Ovary (tissue), 7 donors: ENCODE measurements at regions not wholly inside any gene's neighbourhood (a gene's known extent, or its start where the extent isn't known, plus 50 kb on each side); places are given as distances from the start of the nearest gene placed in this dataset.

ENCODE experiments used
- DNase-seq, 5 donors: peaks; one replicate each; pipeline ENCODE4 v3.0.0-alpha.2; 2019 to 2020
- H3K27ac ChIP-seq, 2 donors: fragments of 200-600 bp; one replicate each; pipeline versions ENCODE4 v1.5.1 to v1.8.0; 2019 to 2022
- H3K27me3 ChIP-seq: fragments of 200-600 bp; one replicate; pipeline ENCODE4 v1.8.0; 2022
- H3K36me3 ChIP-seq: fragments of 200-600 bp; sonication (generic); one replicate; pipeline ENCODE4 v1.5.1; 2019
- H3K4me1 ChIP-seq: one replicate; pipeline ENCODE4 v1.8.1; 2013; ENCODE audit warnings: mild to moderate bottlenecking, moderate library complexity; ENCODE audit not compliant: insufficient read depth
- H3K4me3 ChIP-seq: fragments of 200-600 bp; sonication (generic); one replicate; pipeline ENCODE4 v1.5.1; 2017
- H3K9me3 ChIP-seq, 2 donors: fragments of 200-600 bp in 1 of 2; sonication (generic) in 1 of 2; one replicate each; pipeline versions ENCODE4 v1.5.1 to v1.8.1; 2013 to 2019; ENCODE audit warnings: mild to moderate bottlenecking in 1 of 2, moderate library complexity in 1 of 2
- CTCF ChIP-seq, 3 donors: fragments of 450-650 bp in 2 of 3; fragments of 200-600 bp in 1 of 3; IDR thresholded peaks; one replicate each; pipeline versions ENCODE4 v1.5.1 to v1.8.0; 2016 to 2022; ENCODE audit warnings: antibody characterized with exemption in 3 of 3, mild to moderate bottlenecking in 1 of 3
- EP300 ChIP-seq: sonication (generic); formaldehyde crosslinking; IDR thresholded peaks from one replicate; pipeline ENCODE4 v1.6.1; 2017; ENCODE audit warnings: antibody characterized with exemption
- POLR2A ChIP-seq: fragments of 450-650 bp; IDR thresholded peaks from one replicate; pipeline ENCODE4 v1.6.1; 2017; ENCODE audit warnings: antibody characterized with exemption, mild to moderate bottlenecking, moderate library complexity
- WGBS, 3 donors: extraction: QIAGEN DNeasy Blood & Tissue Kit in 1 of 3; methylation state at CpG; one replicate each; pipeline versions ENCODE4 v1.1.5 to v1.1.7; 2013 to 2017; 5-methylcytosine and 5-hydroxymethylcytosine counted together
- intact Hi-C, 4 donors: fragments of 100-400 bp; cut with DNase I; formaldehyde crosslinking; loops; one replicate each; pipeline versions ENCODE4 v1.11.0 to v1.15.1; 2022 to 2023
- donor health status: DM: no; HTN: no; CAD: no; lungs with moderate emphysema.
- donor health status: DM: no; HTN: no; CAD: no.
- donor health status: Bipolar disorder and iron deficiency.
- donor health status: DM: no; HTN: no; CAD: no.
- donor health status: DM: yes; HTN: yes; CAD: no.

GRCh38 chr3:82281205-82281604 is 519.8 kb upstream of the GBE1 start:
- Histone ChIP-seq H3K4me1 (no peaks in the 10 kb centered on the region), H3K27me3 (no peaks in the 10 kb centered on the region), H3K4me3 (no peak overlapping the region), H3K36me3 (no peaks in the 10 kb centered on the region), H3K9me3 (no peaks in the 10 kb centered on the region), H3K27ac (no peak overlapping the region)
- intact Hi-C loops = no loop called here
- TF ChIP-seq POLR2A (no peak), CTCF (IDR thresholded peaks at IDR 0.05) (no peak), EP300 (no peak)
- DNase-seq = no peak
- WGBS, 3 donors = 29 to 55% (median 50%) methylated on average over 3 of the region's 3 CpGs

- no peaks in the 10 kb centered on the region for H3K4me1 ChIP-seq
- 87 to 96% (median 94%) methylated on average over 1 of the region's 1 CpG for whole genome bisulfite sequencing, 3 donors
- no peak overlapping the region for H3K27ac ChIP-seq
- TF ChIP-seq POLR2A (no peak), CTCF (IDR thresholded peaks at IDR 0.05) (no peak), EP300 (no peak)
- H3K27me3 ChIP-seq = no peaks in the 10 kb centered on the region
- H3K9me3 ChIP-seq = no peaks in the 10 kb centered on the region
- no peak for DNase-seq
- intact Hi-C loops = no loop called here
- no peaks in the 10 kb centered on the region for H3K36me3 ChIP-seq
- H3K4me3 ChIP-seq = no peak overlapping the region
Measured at GRCh38 chr3:82276992-82277391, 515.5 kb upstream of the GBE1 start.

DNA sequence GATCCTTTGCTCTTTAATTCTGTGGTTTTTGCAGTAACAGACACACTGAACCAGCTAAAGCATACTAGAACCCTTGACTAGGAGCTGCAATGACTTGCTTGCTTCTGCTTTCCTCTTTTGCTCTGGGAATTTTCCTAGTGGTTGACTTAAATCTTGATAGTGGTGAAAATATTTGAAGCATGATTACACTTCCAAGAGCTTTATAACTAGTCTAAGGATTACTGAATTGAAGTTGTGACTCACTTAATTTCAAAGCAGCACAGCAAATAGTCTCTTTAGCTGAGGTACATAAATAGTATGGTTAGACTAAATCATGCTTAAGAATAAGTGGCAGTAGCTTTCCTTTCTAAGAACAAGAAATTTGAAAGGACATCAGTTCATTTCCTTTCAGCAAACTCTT is 513.5 kb upstream of the GBE1 start:
- no peak for DNase-seq
- H3K4me3 ChIP-seq = no peak overlapping the region
- no peaks in the 10 kb centered on the region for H3K4me1 ChIP-seq
- no peaks in the 10 kb centered on the region for H3K36me3 ChIP-seq
- no peak overlapping the region for H3K27ac ChIP-seq
- intact Hi-C loops = no loop called here
- H3K9me3 ChIP-seq = no peaks in the 10 kb centered on the region
- no peak for TF ChIP-seq EP300
- TF ChIP-seq CTCF (IDR thresholded peaks at IDR 0.05) = no peak
- no peak for TF ChIP-seq POLR2A
- H3K27me3 ChIP-seq = no peaks in the 10 kb centered on the region

DNA sequence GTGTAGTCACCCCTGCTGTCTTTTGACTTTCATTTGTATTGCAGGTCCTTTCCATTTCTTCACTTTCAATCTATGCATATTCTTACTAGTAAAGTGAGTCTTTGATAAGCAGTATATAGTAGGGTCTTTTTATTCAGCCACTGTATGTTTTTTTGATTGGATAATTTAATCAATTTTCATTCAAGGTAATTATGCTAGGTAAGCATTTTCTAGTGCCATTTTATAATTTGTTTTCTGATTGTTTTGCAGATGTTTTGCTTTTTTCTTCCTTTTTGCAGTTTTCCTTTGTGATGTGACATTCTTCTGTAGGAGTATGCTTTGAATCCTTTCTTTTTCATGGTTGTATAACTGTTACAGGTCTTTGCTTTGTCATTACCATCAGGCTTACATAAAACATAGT is 504.3 kb upstream of the GBE1 start:
- TF ChIP-seq POLR2A (no peak), CTCF (IDR thresholded peaks at IDR 0.05) (no peak), EP300 (no peak)
- intact Hi-C loops = no loop called here
- no peak for DNase-seq

DNA sequence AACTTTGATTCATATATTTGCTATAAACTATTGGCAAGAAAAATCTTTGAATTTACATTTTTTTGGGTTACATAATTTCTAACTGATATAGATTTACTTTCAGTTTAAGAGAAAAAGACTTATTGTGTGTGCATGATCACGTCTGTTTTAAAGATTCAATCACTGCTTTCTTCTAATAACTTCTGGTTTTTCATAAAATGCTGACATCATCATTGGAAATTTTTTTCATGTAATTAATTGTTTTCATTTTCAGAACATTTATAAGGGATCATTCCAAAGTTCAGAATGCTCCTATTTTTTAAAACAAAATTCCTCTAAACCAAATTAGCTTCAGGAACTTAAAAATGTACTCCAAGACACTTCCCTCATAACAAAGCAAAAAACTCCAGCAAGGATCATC is 500.7 kb upstream of the GBE1 start:
- H3K27ac ChIP-seq = no peak overlapping the region

More for the DNA sequence above, 504.3 kb upstream of the GBE1 start:
- Histone ChIP-seq H3K27ac (no peak overlapping the region), H3K9me3 (no peaks in the 10 kb centered on the region), H3K36me3 (no peaks in the 10 kb centered on the region), H3K4me3 (no peak overlapping the region), H3K27me3 (no peaks in the 10 kb centered on the region), H3K4me1 (peaks cover 1% of the 10 kb centered on the region)

More for the DNA sequence above, 500.7 kb upstream of the GBE1 start:
- H3K4me1 ChIP-seq = peaks cover 1% of the 10 kb centered on the region
- no peaks in the 10 kb centered on the region for H3K36me3 ChIP-seq
- no peaks in the 10 kb centered on the region for H3K9me3 ChIP-seq
- intact Hi-C loops = no loop called here
- TF ChIP-seq CTCF (IDR thresholded peaks at IDR 0.05) (no peak), EP300 (no peak), POLR2A (no peak)
- DNase-seq = no peak
- no peak overlapping the region for H3K4me3 ChIP-seq
- WGBS, 3 donors = 38 to 39% (median 38%) methylated on average over 1 of the region's 1 CpG
- H3K27me3 ChIP-seq = peaks cover 2% of the 10 kb centered on the region
